GM12878 (cell line): ENCODE measurements at regions not wholly inside any gene's neighbourhood (a gene's known extent, or its start where the extent isn't known, plus 50 kb on each side); places are given as distances from the start of the nearest gene placed in this dataset.

Experiments
- ATAC-seq: fragments of 200-7000 bp; cut with Tn5 transposase; 3 replicates; pipeline ENCODE4 v1.9.1; 2020; ENCODE audit warnings: mild to moderate bottlenecking, moderate library complexity
- BruUV-seq: library from RNA; stranded (reverse); fragments of 400-500 nt; replicated peaks from 2 replicates; lab custom pipeline; 2021; lab: Mats Ljungman, UMichigan
- CTCF ChIA-PET: fragments of 300-600 bp; sonication (Branson Sonifier 250); formaldehyde crosslinking; extraction: SDS; loops from one replicate; lab custom pipeline; 2021; ENCODE audit warnings: inconsistent platforms; lab: Yijun Ruan, JAX
- POLR2A ChIA-PET: fragments of 350-600 bp; formaldehyde crosslinking; extraction: SDS; loops from one replicate; lab custom pipeline; 2021; ENCODE audit warnings: inconsistent platforms; lab: Charles Lee
- RAD21 ChIA-PET: fragments of 300-600 bp; sonication (Branson Sonifier 250); formaldehyde crosslinking; loops from one replicate; lab custom pipeline; 2023; ENCODE audit warnings: antibody characterized with exemption; ENCODE audit not compliant: unreplicated experiment; lab: Charles Lee
- SMC1A ChIA-PET: fragments of 300-600 bp; sonication (Branson Sonifier 250); formaldehyde crosslinking; loops from one replicate; lab custom pipeline; 2023; ENCODE audit not compliant: unreplicated experiment, uncharacterized antibody; lab: Charles Lee
- DNase-seq: peaks from one replicate; pipeline ENCODE4 v3.0.0-alpha.2; 2011; ENCODE audit warnings: low read depth, low spot score
- FAIRE-seq: peaks from 3 replicates; lab custom pipeline; 2011; peaks lifted over from hg19 to GRCh38; lab: Jason Lieb, UNC
- H2AFZ ChIP-seq: 2 replicates; pipeline ENCODE4 v1.6.0; 2011; ENCODE audit warnings: low read depth, low read length, control low read depth; ENCODE audit not compliant: control insufficient read depth
- H3K27ac ChIP-seq: 2 replicates; pipeline ENCODE4 v1.5.1; 2011; ENCODE audit warnings: control low read depth; ENCODE audit not compliant: control insufficient read depth, insufficient read depth
- H3K27me3 ChIP-seq, 2 experiments: replicated peaks in 1 of 2; 2 replicates each; pipeline versions ENCODE4 v1.6.0 to v1.6.1; 2011; ENCODE audit warnings: low read length in 1 of 2; ENCODE audit not compliant: control insufficient read depth in 2 of 2, insufficient read depth in 2 of 2
- H3K36me3 ChIP-seq, 2 experiments: 2 replicates each; pipeline ENCODE4 v1.5.1; 2011; ENCODE audit warnings: low read length in 1 of 2; ENCODE audit not compliant: control insufficient read depth in 2 of 2, insufficient read depth in 2 of 2
- H3K4me1 ChIP-seq: 2 replicates; pipeline ENCODE4 v1.6.1; 2011; ENCODE audit warnings: mild to moderate bottlenecking, low read length, moderate library complexity, mixed read lengths; ENCODE audit not compliant: control insufficient read depth, insufficient read depth
- H3K4me2 ChIP-seq: 2 replicates; pipeline ENCODE4 v1.6.0; 2011; ENCODE audit warnings: control low read depth; ENCODE audit not compliant: control insufficient read depth, insufficient read depth
- H3K4me3 ChIP-seq: fragments of 200-600 bp; sonication (generic); 2 replicates; pipeline ENCODE4 v1.5.1; 2016
- H3K79me2 ChIP-seq: 2 replicates; pipeline ENCODE4 v1.6.0; 2011; ENCODE audit warnings: low read length; ENCODE audit not compliant: control insufficient read depth, insufficient read depth
- H3K9ac ChIP-seq: 2 replicates; pipeline ENCODE4 v1.8.0; 2011; ENCODE audit warnings: low read length, control low read depth, mixed read lengths; ENCODE audit not compliant: control insufficient read depth, insufficient read depth
- H3K9me3 ChIP-seq: replicated peaks from 3 replicates; pipeline ENCODE4 v1.5.1; 2011; ENCODE audit warnings: mild to moderate bottlenecking, low read length; ENCODE audit not compliant: control insufficient read depth, insufficient read depth
- H4K20me1 ChIP-seq: 2 replicates; pipeline ENCODE4 v1.6.0; 2011; ENCODE audit not compliant: control insufficient read depth, insufficient read depth
- CREB1 ChIP-seq: IDR thresholded peaks from 2 replicates; pipeline ENCODE4 v1.6.1; 2012; ENCODE audit warnings: low read depth, mild to moderate bottlenecking, inconsistent platforms
- EGR1 ChIP-seq, 2 experiments: IDR thresholded peaks; 1 replicate in 1 of 2; 2 replicates in 1 of 2; pipeline ENCODE4 v1.6.1; 2011 to 2012; ENCODE audit warnings: low read depth in 2 of 2, low read length in 2 of 2, borderline replicate concordance in 1 of 2, mild to moderate bottlenecking in 1 of 2, moderate library complexity in 1 of 2
- HDAC6 ChIP-seq: fragments of 200-600 bp; sonication (generic); IDR thresholded peaks from one replicate; pipeline ENCODE4 v1.8.0; 2017; ENCODE audit warnings: antibody characterized with exemption; ENCODE audit not compliant: unreplicated experiment
- SPI1 ChIP-seq: IDR thresholded peaks from 2 replicates; pipeline ENCODE4 v1.6.1; 2011; ENCODE audit warnings: low read depth, mild to moderate bottlenecking, low read length, moderate library complexity, borderline replicate concordance; ENCODE audit not compliant: insufficient read depth
- SRF ChIP-seq, 2 experiments: IDR thresholded peaks; 2 replicates each; pipeline ENCODE4 v1.6.1; 2011; ENCODE audit warnings: low read depth in 2 of 2, low read length in 2 of 2, mild to moderate bottlenecking in 1 of 2, moderate library complexity in 1 of 2
- WGBS: methylation state at CpG from one replicate; pipeline ENCODE4 v1.1.6; 2016; ENCODE audit warnings: low lambda C conversion rate; ENCODE audit not compliant: insufficient replicate concordance, insufficient coverage; ENCODE audit errors: missing lambda C conversion rate; 5-methylcytosine and 5-hydroxymethylcytosine counted together
- in situ Hi-C: fragments of 300-500 bp; cut with MboI; formaldehyde crosslinking; loops from 9 replicates; pipeline ENCODE4 v1.14.3; 2018; ENCODE audit warnings: mixed read lengths
- intact Hi-C: fragments of 100-400 bp; cut with micrococcal nuclease; formaldehyde crosslinking; loops from one replicate; pipeline ENCODE4 v1.14.2; 2022; ENCODE audit not compliant: unreplicated experiment
- TF ChIP-seq, protein P1 (sequence below): IDR thresholded peaks from 2 replicates; pipeline ENCODE4 v1.6.1; 2012; ENCODE audit warnings: low read depth, low read length, improper control_type of control experiment

DNA sequence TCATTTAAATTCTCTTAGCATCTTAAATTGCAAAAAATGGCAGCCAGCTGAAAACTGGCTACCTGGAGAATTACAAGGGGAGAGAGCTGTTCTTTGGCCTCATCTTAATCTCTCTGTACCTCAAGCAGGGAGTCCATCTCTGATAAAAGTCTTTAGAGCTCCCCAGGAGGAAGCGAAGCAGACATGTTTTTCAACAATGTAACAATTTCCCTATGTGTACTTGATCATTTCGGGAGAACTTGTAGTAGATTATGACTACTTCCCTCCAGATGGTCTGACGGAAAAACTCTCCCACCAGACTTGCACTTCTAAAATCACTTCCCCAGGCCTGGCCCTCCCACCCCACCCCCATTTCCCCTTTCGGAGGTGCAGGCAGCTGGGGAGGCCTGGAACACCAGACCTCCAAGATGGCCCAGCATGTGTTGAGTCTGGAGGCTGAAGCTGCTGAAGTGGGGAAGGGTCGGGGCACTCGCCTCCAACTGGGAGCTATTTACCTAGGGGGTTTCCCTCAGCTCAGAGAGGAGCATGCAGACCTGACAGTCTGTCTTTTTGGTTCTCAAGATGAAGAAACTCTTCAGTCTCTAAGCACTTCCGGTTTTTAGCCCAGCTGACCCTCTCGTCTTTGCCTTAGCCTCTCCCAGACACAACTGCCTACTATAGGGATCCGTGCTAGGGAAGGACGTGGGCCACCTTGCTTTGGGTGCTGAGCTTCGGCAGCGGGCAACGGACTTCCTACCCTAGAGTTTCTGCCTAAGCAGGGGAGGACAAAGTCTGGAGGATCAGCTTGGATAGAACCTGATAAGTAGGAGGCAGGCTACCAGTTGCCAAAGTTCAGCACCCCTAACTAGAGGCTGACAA, 164.0 kb upstream of the TBL1XR1 start:
- POLR2A ChIA-PET = no interaction called here
- intact Hi-C loops = loop anchor here (2.0 to 5.0 kb wide), 2 partner anchors 17 to 416 kb away; no protein-coding TSS in a partner anchor
- Histone ChIP-seq H3K4me2 (peak overlapping the region; percentile 32; the same call in 1 of the 2 replicates), H3K9me3 (no peaks in the 10 kb centered on the region), H3K27ac (peak overlapping the region; percentile 81), H3K36me3 (no peaks in the 10 kb centered on the region), H3K4me1 (peaks cover 33% of the 10 kb centered on the region), H3K9ac (no peak overlapping the region), H3K79me2 (no peaks in the 10 kb centered on the region), H3K4me3 (no peak overlapping the region), H4K20me1 (no peaks in the 10 kb centered on the region), H3K27me3 (no peaks in the 10 kb centered on the region), H2AFZ (peak overlapping the region; percentile 62)
- SMC1A ChIA-PET = interaction anchor here (0.5 to 3.1 kb wide), 12 partner anchors 11 to 334 kb away, joined by 3 to 15 read pairs (median 4); no protein-coding TSS in a partner anchor
- CTCF ChIA-PET = interaction anchor here (0.8 kb wide), 2 partner anchors 167 to 310 kb away, joined by 3 read pairs; no protein-coding TSS in a partner anchor
- RAD21 ChIA-PET = interaction anchor here (1.0 to 2.3 kb wide), 6 partner anchors 9 to 167 kb away, joined by 3 to 23 read pairs (median 4); partner anchors contain the start of gene TBL1XR1
- no peak for ATAC-seq
- in situ Hi-C loops = no loop called here
- FAIRE-seq = peak; percentile 35
- BruUV-seq = no TSS peak
- WGBS = 43% methylated on average over 13 of the region's 13 CpGs
- 0 out of 2 replicates have a peak, but pooled peaks have one; percentile 10 for TF ChIP-seq CREB1
- TF ChIP-seq, protein P1, sequence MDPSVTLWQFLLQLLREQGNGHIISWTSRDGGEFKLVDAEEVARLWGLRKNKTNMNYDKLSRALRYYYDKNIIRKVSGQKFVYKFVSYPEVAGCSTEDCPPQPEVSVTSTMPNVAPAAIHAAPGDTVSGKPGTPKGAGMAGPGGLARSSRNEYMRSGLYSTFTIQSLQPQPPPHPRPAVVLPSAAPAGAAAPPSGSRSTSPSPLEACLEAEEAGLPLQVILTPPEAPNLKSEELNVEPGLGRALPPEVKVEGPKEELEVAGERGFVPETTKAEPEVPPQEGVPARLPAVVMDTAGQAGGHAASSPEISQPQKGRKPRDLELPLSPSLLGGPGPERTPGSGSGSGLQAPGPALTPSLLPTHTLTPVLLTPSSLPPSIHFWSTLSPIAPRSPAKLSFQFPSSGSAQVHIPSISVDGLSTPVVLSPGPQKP = peak; percentile 39; the same call in 1 of the 2 replicates
- TF ChIP-seq SRF (IDR thresholded peaks at IDR 0.05; ENCODE audit: low read depth in 2 of 2, low read length in 2 of 2) = 0 out of 4 replicates have a peak, but pooled peaks of 1 of the 2 experiments have one; percentile 18
- no peak for TF ChIP-seq HDAC6
- TF ChIP-seq EGR1 (IDR thresholded peaks at IDR 0.05; ENCODE audit: borderline replicate concordance in 1 of 2, low read depth in 2 of 2, low read length in 2 of 2) = no peak
- peak; percentile 74 for TF ChIP-seq SPI1
- DNase-seq = no peak
